Stimulated activated CD8-positive, alpha-beta memory T cell treated with anti-CD3 and anti-CD28 coated beads, Interleukin-15, amount 100 ng/mL, for 24 hours (primary cell): ENCODE measurements at regions not wholly inside any gene's neighbourhood (a gene's known extent, or its start where the extent isn't known, plus 50 kb on each side); places are given as distances from the start of the nearest gene placed in this dataset.
"Not testable (repeated sequence)": the region's sequence is repeated elsewhere in the genome, so short reads cannot be mapped to it uniquely, and the experiment has no call there.

Experiments
- DNase-seq: peaks from one replicate; pipeline ENCODE4 v3.0.0-alpha.2; 2020; ENCODE audit warnings: low read depth

- DNase-seq = no peak
Measured at GRCh38 chr12:91307957-91308670, 125.5 kb upstream of the DCN start.

DNA sequence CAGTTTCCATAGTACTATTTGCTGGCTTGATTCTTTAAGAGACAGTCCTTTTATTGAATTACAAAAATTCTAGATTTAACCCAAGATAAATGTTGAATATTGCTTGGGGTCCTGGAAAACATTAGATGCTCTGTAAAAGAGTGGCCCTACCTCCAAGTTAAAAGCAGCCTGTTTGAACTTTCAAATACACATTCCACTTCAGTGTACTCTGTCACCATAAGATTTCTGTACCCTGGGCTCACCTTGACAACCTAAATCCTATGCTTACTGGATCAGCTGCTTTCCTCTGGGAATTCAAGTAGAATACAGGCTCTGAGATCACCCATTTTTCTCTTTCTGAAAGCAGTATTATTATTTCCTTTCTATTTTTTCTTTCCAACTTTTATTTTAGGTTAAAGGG lies 107.7 kb upstream of the DCN start:
- no peak for DNase-seq

GRCh38 chr12:91289906-91290305 lies 107.3 kb upstream of the DCN start:
- DNase-seq = no peak

GRCh38 chr12:91289072-91289471 lies 106.5 kb upstream of the DCN start:
- no peak for DNase-seq

GRCh38 chr12:91287753-91288152 lies 105.1 kb upstream of the DCN start:
- no peak for DNase-seq

DNA sequence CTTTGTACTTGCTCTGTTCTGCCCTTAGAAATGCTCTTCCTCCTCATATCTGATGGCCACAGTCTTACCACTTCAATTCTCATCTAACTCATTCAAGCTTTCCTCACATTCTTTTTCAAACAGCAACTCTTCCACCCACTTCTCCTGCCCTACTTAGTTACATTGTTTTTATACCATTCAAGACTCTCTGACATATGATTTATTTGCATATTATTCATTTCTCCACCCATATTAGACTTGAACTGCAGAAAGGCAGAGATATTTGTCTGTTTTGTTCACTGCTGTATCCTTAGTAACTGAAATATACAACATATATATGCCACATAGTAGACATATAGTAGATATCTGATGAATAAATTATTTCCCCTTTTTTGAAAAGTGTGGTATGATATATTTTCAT lies 95.5 kb upstream of the DCN start:
- no peak for DNase-seq

DNA sequence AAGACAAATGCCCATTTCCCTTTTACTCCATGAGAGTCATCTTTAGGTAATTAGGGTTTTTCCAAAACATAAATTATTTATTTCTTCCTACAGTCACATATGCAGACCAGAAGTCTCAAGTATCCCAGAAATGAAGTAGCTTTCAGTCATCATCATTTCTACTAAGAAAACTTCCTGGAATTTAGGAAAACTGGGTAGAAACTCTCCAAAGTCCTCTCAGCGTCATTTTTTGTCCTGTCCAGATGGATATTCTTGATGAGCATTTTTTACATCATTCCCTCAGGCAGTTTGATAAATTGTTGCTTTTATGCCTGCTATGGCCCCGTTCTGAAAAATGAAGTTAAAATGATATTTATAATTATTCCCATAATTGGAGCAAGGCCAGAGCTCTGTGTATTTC lies 93.9 kb upstream of the DCN start:
- DNase-seq = no peak

- DNase-seq = no peak
Measured at GRCh38 chr12:91275321-91275720, 92.7 kb upstream of the DCN start.

- no peak for DNase-seq
Measured at GRCh38 chr12:91274916-91275315, 92.3 kb upstream of the DCN start.

DNA sequence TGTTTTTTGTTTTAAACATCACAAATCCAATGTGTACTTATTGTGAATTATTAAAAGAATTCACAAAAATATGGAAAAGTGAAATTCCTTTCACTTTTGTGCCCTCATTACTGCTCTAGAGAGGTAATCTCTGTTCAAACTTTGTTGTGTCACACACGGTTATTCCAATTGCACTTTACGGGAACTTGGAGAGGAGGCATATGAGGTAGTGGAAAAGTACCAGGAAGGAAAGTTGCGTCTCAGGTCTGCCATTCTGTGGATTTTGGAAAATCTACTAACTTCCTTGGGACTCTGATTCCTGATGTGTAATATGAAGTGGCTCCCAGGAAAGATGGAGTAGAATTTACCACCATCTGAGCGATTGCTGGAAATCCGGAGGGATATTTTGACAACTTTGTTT lies 90.9 kb upstream of the DCN start:
- no peak for DNase-seq

GRCh38 chr12:91272461-91273063 lies 89.9 kb upstream of the DCN start:
- DNase-seq = no peak

GRCh38 chr12:91271185-91271584 lies 88.6 kb upstream of the DCN start:
- no peak for DNase-seq

- DNase-seq = no peak
Measured at GRCh38 chr12:91267039-91267438, 84.4 kb upstream of the DCN start.

GRCh38 chr12:91264178-91264577 lies 81.6 kb upstream of the DCN start:
- no peak for DNase-seq

GRCh38 chr12:91261820-91262676 lies 79.4 kb upstream of the DCN start:
- DNase-seq = no peak

DNA sequence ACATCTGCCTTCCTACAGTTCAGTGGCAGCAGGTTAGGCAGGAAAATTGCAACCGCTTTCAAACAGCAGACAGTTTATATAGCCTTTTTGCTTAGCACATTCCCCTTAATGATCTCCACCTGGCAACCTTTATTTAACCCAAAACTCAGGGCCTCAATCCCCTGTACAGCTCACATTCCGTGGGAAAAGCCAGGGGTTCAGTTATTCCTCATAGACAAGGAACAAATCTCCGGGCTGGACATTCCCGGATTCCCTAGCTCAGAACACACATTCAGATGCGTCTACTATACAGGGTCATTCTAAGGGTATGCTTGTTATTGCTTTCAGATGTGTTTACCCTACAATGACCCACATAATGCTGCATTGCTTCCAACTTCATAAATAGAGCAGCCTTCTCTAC lies 73.8 kb upstream of the DCN start:
- DNase-seq = no peak

DNA sequence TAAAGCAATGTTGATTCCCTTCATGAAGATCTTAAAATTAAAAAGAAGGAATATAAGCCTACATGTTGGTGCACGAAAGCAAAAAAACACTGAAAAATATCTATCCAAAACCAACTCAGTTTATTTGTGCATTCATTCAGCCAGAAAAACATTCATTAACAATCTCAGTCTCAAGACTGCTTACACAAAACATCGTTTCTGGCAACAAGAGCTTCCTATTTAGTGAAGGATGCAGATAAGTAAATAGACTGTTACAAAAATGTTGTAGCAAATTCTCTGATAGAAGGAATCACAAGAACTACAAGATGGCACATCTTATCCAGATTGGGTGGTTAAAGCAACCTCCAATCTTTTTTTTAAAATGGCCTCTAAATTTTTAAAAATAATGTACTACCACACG lies 69.7 kb upstream of the DCN start:
- no peak for DNase-seq

GRCh38 chr12:91250273-91250665 lies 67.7 kb upstream of the DCN start:
- no peak for DNase-seq

DNA sequence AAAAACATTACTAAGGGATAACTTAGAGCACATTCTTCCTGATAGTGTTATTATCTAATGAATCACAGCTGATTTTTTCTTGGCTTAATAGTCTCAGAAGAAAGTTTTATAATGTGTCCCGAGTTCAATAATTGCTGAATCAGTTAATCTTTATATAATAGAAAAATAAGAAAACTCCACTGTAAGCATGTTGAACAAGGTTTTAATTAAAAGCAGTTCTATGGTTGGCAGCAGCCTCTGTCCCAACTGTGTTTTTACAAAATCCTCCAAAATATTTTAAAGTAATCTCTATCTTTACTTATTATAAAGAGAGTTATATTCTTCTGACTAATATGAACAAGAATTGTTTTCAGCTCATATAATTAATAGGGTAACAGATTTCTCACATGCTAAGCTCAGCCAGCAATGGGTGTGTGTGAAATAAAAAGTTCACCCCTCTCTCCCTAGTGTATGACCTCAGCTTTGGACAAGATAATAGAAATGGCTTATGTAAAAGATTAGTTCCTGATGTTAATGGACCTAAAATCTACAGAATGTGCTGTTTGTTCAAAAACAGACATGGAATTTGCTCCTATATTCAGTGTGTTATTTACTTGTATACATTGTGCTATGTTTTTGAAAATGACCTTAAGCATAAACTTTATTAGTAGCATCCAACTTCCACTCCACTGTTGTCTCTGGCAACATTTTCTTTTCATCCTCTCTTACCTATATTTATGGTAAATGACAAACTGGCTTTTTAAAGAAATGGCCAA lies 67.1 kb upstream of the DCN start:
- no peak for DNase-seq

DNA sequence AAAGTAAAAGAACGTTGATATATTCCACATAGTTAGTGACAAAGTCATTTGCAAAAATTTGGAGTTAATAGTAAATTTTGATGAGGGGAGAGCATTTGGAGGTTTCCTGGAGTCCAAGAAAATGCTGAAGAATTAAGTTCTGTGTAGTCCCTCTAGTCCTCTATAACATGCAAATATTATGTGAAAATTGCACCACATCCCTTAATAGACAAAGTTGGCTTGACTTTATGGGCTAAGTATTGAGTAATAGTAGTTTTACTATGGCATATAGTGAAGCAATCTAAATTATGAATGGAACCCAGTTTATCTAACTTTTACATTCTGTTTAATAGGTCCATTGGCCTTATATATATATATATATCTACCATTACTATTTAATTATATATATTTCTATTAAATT lies 66.4 kb upstream of the DCN start:
- no peak for DNase-seq

DNA sequence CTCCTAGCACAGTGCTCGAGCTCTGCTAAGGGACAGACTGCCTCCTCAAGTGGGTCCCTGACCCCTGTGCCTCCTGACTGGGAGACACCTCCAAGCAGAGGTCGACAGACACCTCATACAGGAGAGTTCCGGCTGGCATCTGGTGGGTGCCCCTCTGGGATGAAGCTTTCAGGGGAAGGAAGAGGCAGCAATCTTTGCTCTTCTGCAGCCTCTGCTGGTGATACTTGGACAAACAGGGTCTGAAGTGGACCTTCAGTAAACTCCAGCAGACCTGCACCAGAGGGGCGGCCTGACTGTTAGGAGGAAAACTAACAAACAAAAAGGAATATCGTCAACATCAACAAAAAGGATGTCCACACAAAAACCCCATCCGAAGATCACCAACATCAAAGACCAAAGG lies 60.6 kb upstream of the DCN start:
- not testable (repeated sequence) for DNase-seq

GRCh38 chr12:91241756-91242155 lies 59.1 kb upstream of the DCN start:
- no peak for DNase-seq
